Mesendoderm (in vitro differentiated cells): ENCODE measurements at regions not wholly inside any gene's neighbourhood (a gene's known extent, or its start where the extent isn't known, plus 50 kb on each side); places are given as distances from the start of the nearest gene placed in this dataset.

Experiments
- DNase-seq: peaks from one replicate; pipeline ENCODE4 v3.0.0; 2013
- H2AK5ac ChIP-seq: 2 replicates; pipeline ENCODE4 v1.6.1; 2013; ENCODE audit warnings: low read length, inconsistent platforms
- H2BK120ac ChIP-seq: 2 replicates; pipeline ENCODE4 v1.6.1; 2013; ENCODE audit warnings: low read depth, mild to moderate bottlenecking, low read length, moderate library complexity, mixed read lengths
- H2BK15ac ChIP-seq: replicated peaks from 2 replicates; pipeline ENCODE4 v1.6.1; 2013; ENCODE audit warnings: low read depth, mild to moderate bottlenecking, moderate library complexity
- H2BK5ac ChIP-seq: 2 replicates; pipeline ENCODE4 v1.6.1; 2013; ENCODE audit warnings: low read length, inconsistent platforms
- H3K18ac ChIP-seq: 2 replicates; pipeline ENCODE4 v1.6.1; 2013; ENCODE audit warnings: mild to moderate bottlenecking, low read length, mixed read lengths
- H3K23ac ChIP-seq: one replicate; pipeline ENCODE4 v1.6.1; 2013; ENCODE audit warnings: low read length
- H3K27ac ChIP-seq: 2 replicates; pipeline ENCODE4 v1.5.1; 2013; ENCODE audit warnings: low read depth, mild to moderate bottlenecking, inconsistent platforms, low read length, moderate library complexity
- H3K27me3 ChIP-seq: 2 replicates; pipeline ENCODE4 v1.6.1; 2013; ENCODE audit warnings: low read length, control low read depth, mild to moderate bottlenecking, inconsistent platforms; ENCODE audit not compliant: insufficient read depth, poor library complexity
- H3K36me3 ChIP-seq: 2 replicates; pipeline ENCODE4 v1.6.1; 2013; ENCODE audit warnings: low read length, inconsistent platforms; ENCODE audit not compliant: control insufficient read depth, insufficient read depth
- H3K4ac ChIP-seq: one replicate; pipeline ENCODE4 v1.6.1; 2013; ENCODE audit warnings: low read depth, mild to moderate bottlenecking, low read length, moderate library complexity
- H3K4me1 ChIP-seq: 2 replicates; pipeline ENCODE4 v1.6.1; 2013; ENCODE audit warnings: low read depth, low read length, inconsistent platforms; ENCODE audit not compliant: control insufficient read depth
- H3K4me2 ChIP-seq: 2 replicates; pipeline ENCODE4 v1.6.1; 2013; ENCODE audit warnings: low read length
- H3K4me3 ChIP-seq: 2 replicates; pipeline ENCODE4 v1.5.1; 2013; ENCODE audit warnings: mild to moderate bottlenecking, low read length
- H3K56ac ChIP-seq: one replicate; pipeline ENCODE4 v1.6.1; 2013; ENCODE audit warnings: low read length
- H3K79me1 ChIP-seq: 2 replicates; pipeline ENCODE4 v1.6.1; 2013; ENCODE audit warnings: low read length, inconsistent platforms
- H3K79me2 ChIP-seq: 2 replicates; pipeline ENCODE4 v1.6.1; 2013; ENCODE audit warnings: mild to moderate bottlenecking, low read length; ENCODE audit not compliant: control insufficient read depth, insufficient read depth
- H3K9ac ChIP-seq: 2 replicates; pipeline ENCODE4 v1.6.1; 2013; ENCODE audit warnings: low read length, inconsistent platforms
- H4K5ac ChIP-seq: one replicate; pipeline ENCODE4 v1.6.1; 2013; ENCODE audit warnings: low read length
- H4K8ac ChIP-seq: one replicate; pipeline ENCODE4 v1.6.1; 2013; ENCODE audit warnings: low read depth, mild to moderate bottlenecking, control low read depth, low read length, moderate library complexity
- WGBS: extraction: QIAGEN DNeasy Blood & Tissue Kit; methylation state at CpG from one replicate; pipeline ENCODE4 v1.1.7; 2013; ENCODE audit warnings: low lambda C conversion rate, missing lambda C conversion rate; ENCODE audit not compliant: insufficient coverage; ENCODE audit errors: extremely low coverage; 5-methylcytosine and 5-hydroxymethylcytosine counted together

DNA sequence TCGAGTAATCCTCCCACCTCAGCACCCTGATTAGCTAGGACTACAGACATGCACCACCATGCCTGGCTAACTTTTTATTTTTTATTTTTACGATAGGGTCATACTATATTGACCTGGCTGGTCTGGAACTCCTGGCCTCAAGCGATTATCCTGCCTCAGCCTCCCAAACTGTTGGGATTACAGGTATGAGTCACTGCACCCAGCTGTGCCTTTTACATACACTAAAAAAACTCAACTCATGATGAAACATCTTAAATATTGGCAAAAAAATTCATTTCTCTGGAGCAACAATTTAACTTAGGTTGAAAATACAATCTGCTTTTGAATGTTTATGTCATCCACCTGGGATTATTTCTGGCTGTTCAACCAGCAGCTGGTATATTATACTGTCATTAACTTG lies 598.3 kb upstream of the ZP4 start:
- no peak overlapping the region for H2BK15ac ChIP-seq
- no CpG with 5 or more reads among the region's 3 CpGs for whole genome bisulfite sequencing
- H3K27ac ChIP-seq = no peak overlapping the region
- no peak overlapping the region for H3K23ac ChIP-seq
- no peak overlapping the region for H2BK120ac ChIP-seq
- no peaks in the 10 kb centered on the region for H3K79me2 ChIP-seq
- no peak overlapping the region for H3K56ac ChIP-seq
- H3K27me3 ChIP-seq = no peaks in the 10 kb centered on the region
- no peak overlapping the region for H2AK5ac ChIP-seq
- H3K4me2 ChIP-seq = no peak overlapping the region
- DNase-seq = no peak
- no peak overlapping the region for H3K9ac ChIP-seq
- H3K36me3 ChIP-seq = no peaks in the 10 kb centered on the region
- no peak overlapping the region for H4K8ac ChIP-seq
- H3K4me3 ChIP-seq = no peak overlapping the region
- H4K5ac ChIP-seq = no peak overlapping the region
- no peaks in the 10 kb centered on the region for H3K4me1 ChIP-seq
- no peaks in the 10 kb centered on the region for H3K79me1 ChIP-seq
- H2BK5ac ChIP-seq = no peak overlapping the region
- H3K4ac ChIP-seq = no peak overlapping the region
- no peak overlapping the region for H3K18ac ChIP-seq

DNA sequence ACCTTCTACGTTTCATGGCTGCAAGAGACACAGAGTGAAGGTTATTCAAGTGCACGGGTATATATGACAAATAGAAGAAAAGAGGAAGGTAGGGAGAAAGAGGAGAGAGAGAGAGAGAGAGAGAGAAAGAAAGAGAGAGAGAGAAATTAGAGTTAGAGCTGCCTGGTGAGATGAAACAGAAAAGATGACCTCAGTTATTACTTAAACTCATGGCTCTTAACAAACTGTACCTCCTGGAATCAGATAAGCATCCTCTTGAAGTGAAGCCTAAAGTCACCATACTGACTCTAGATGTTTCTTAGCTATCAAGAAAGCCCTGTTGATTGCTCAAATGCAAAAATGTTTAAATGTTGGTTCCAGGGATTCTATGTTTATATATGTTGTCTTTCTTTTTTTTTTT lies 597.7 kb upstream of the ZP4 start:
- H3K23ac ChIP-seq = no peak overlapping the region
- H3K79me1 ChIP-seq = no peaks in the 10 kb centered on the region
- no peak overlapping the region for H4K8ac ChIP-seq
- no peaks in the 10 kb centered on the region for H3K4me1 ChIP-seq
- no peaks in the 10 kb centered on the region for H3K79me2 ChIP-seq
- no peak overlapping the region for H3K9ac ChIP-seq
- H3K36me3 ChIP-seq = no peaks in the 10 kb centered on the region
- no peak overlapping the region for H3K56ac ChIP-seq
- no peak overlapping the region for H3K4me3 ChIP-seq
- H3K18ac ChIP-seq = no peak overlapping the region
- H2AK5ac ChIP-seq = no peak overlapping the region
- no peak for DNase-seq
- no peak overlapping the region for H3K4ac ChIP-seq
- no peaks in the 10 kb centered on the region for H3K27me3 ChIP-seq
- no peak overlapping the region for H4K5ac ChIP-seq
- no peak overlapping the region for H3K4me2 ChIP-seq
- no peak overlapping the region for H2BK15ac ChIP-seq
- WGBS = no CpG with 5 or more reads among the region's 2 CpGs
- H2BK5ac ChIP-seq = no peak overlapping the region
- no peak overlapping the region for H2BK120ac ChIP-seq
- no peak overlapping the region for H3K27ac ChIP-seq

DNA sequence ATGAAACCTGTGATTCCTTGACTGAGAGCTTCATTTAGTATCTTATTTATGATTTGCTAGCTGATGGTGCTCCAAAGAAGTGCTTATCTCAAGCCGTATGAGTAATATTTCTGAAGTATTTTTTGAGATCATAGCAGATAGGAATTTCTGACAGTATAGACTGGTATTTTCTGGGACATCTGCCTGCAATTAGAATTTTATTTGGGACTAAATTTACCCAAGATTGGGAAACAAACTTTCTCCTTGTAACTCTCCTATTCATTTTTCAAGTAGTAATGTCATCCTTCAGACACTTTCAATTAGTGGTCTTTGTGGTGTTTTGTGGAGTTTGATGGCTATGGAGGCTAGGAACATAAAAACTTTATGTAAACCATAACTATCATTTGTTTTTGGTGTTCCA lies 597.2 kb upstream of the ZP4 start:
- Histone ChIP-seq H3K27me3 (no peaks in the 10 kb centered on the region), H3K79me2 (no peaks in the 10 kb centered on the region), H3K36me3 (no peaks in the 10 kb centered on the region), H3K79me1 (no peaks in the 10 kb centered on the region), H3K4me3 (no peak overlapping the region), H3K4me1 (no peaks in the 10 kb centered on the region), H3K18ac (no peak overlapping the region), H3K9ac (no peak overlapping the region), H2AK5ac (no peak overlapping the region), H3K56ac (no peak overlapping the region), H3K27ac (no peak overlapping the region), H3K23ac (no peak overlapping the region), H2BK15ac (no peak overlapping the region), H3K4ac (no peak overlapping the region), H4K8ac (no peak overlapping the region), H2BK120ac (no peak overlapping the region), H2BK5ac (no peak overlapping the region), H4K5ac (no peak overlapping the region), H3K4me2 (no peak overlapping the region)
- DNase-seq = no peak
- no CpG with 5 or more reads among the region's 1 CpG for WGBS

DNA sequence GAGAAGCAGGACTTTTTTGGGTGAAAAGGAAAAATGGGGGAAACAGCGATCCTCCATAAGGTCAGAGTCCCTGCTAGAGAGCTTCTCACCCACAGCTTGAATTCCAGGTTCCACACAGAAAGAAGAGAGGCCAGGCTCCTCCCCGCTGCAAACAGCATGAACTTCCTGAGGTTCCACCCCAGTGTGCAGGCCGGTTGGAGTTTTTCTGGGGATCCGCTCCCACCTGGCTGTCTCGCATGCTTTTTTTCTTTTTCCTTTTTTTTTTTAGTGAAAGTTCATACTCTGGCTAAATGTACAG lies 595.1 kb upstream of the ZP4 start:
- Histone ChIP-seq H3K18ac (peak overlapping the region; percentile 55), H3K4ac (no peak overlapping the region), H2AK5ac (no peak overlapping the region), H3K23ac (no peak overlapping the region), H2BK5ac (no peak overlapping the region), H3K4me1 (no peaks in the 10 kb centered on the region), H3K79me2 (no peaks in the 10 kb centered on the region), H3K36me3 (no peaks in the 10 kb centered on the region), H3K9ac (no peak overlapping the region), H3K4me2 (no peak overlapping the region), H2BK15ac (no peak overlapping the region), H2BK120ac (no peak overlapping the region), H3K4me3 (no peak overlapping the region), H4K5ac (no peak overlapping the region), H3K79me1 (no peaks in the 10 kb centered on the region), H4K8ac (no peak overlapping the region), H3K27ac (peak overlapping the region; percentile 8), H3K27me3 (no peaks in the 10 kb centered on the region), H3K56ac (no peak overlapping the region)
- no CpG with 5 or more reads among the region's 5 CpGs for WGBS
- peak; percentile 28 for DNase-seq

DNA sequence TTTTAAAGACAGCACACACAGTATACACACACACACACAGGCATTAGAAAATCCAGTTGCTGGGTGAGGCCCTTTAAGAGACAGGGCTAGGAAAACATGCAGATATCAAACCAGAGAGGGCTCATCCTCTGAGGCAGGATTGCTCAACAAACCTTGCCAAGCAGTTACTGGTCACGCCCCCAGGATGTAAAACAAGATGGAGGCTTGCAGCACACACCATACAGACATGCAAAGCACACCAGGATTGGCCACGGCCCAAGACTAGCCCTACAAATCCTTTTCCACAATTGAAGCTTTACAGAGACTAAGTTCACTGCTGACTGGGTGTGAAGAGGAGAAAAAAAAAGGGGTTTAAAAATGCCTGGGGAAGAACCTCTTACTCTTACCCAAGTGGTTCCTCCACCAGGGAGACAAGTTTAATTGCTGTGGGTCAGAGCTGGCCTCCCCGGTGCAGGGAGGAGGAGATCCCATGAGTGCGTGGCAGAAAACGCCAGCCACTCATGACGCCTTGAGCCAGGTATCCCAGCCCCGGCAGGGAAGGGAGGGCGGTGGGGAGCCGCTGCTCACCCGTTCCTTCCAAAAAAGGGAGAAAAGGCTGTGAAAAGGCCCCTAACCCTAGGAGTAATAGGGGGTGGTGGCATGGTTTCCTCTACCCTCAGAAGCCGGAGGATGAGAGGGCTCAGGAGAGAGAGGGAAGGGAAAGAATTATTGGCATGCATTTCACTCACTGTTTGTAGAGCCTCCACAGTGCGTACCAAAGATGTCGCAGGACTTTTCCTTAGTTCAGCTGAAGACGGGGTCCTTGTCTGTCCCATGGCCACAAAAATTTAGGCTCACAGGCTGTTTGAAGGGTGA lies 594.6 kb upstream of the ZP4 start:
- Histone ChIP-seq H3K18ac (peak overlapping the region; percentile 55), H3K4ac (no peak overlapping the region), H3K56ac (no peak overlapping the region), H2AK5ac (no peak overlapping the region), H3K23ac (no peak overlapping the region), H3K79me1 (no peaks in the 10 kb centered on the region), H2BK15ac (no peak overlapping the region), H2BK120ac (no peak overlapping the region), H3K27me3 (no peaks in the 10 kb centered on the region), H3K36me3 (no peaks in the 10 kb centered on the region), H3K79me2 (no peaks in the 10 kb centered on the region), H4K8ac (no peak overlapping the region), H3K4me1 (no peaks in the 10 kb centered on the region), H3K9ac (no peak overlapping the region), H3K27ac (peak overlapping the region; percentile 8), H3K4me3 (no peak overlapping the region), H4K5ac (no peak overlapping the region), H3K4me2 (no peak overlapping the region), H2BK5ac (no peak overlapping the region)
- WGBS = no CpG with 5 or more reads among the region's 14 CpGs
- DNase-seq = peak; percentile 60

DNA sequence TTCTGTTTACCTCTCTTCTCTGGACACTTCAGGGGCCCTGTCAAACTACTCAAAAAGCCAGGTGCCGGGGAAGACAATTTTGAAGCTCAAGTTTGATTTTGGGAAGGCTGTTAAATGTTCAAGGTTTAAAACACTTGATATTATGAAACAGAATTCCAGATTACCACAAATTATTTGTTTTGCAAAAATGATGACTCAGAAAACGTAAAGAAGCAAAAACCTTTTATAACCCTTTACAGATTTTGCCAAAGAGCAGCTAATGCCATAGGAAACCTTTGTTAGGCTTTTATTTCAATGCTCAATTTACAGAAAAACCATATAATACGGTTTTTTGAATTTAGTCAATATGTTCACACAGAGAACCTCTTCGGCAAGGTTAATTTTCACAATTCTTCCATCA lies 593.4 kb upstream of the ZP4 start:
- no peak overlapping the region for H3K27ac ChIP-seq
- H3K18ac ChIP-seq = no peak overlapping the region
- no peak overlapping the region for H3K4ac ChIP-seq
- H3K4me1 ChIP-seq = no peaks in the 10 kb centered on the region
- H3K27me3 ChIP-seq = no peaks in the 10 kb centered on the region
- H3K4me2 ChIP-seq = no peak overlapping the region
- no peaks in the 10 kb centered on the region for H3K79me2 ChIP-seq
- no peaks in the 10 kb centered on the region for H3K79me1 ChIP-seq
- no peak overlapping the region for H2AK5ac ChIP-seq
- H3K9ac ChIP-seq = no peak overlapping the region
- no peak overlapping the region for H2BK120ac ChIP-seq
- DNase-seq = no peak
- no peak overlapping the region for H2BK15ac ChIP-seq
- no peak overlapping the region for H3K23ac ChIP-seq
- no peaks in the 10 kb centered on the region for H3K36me3 ChIP-seq
- H4K8ac ChIP-seq = no peak overlapping the region
- no peak overlapping the region for H3K4me3 ChIP-seq
- no peak overlapping the region for H3K56ac ChIP-seq
- no CpG with 5 or more reads among the region's 4 CpGs for whole genome bisulfite sequencing
- H4K5ac ChIP-seq = no peak overlapping the region
- H2BK5ac ChIP-seq = no peak overlapping the region
